Dedifferentiated amniotic fluid mesenchymal stem cell (primary cell): ENCODE measurements at regions not wholly inside any gene's neighbourhood (a gene's known extent, or its start where the extent isn't known, plus 50 kb on each side); places are given as distances from the start of the nearest gene placed in this dataset.

Source experiments
- DNase-seq: peaks from one replicate; pipeline ENCODE4 v3.0.0-alpha.2; 2016; ENCODE audit errors: extremely low spot score

DNA sequence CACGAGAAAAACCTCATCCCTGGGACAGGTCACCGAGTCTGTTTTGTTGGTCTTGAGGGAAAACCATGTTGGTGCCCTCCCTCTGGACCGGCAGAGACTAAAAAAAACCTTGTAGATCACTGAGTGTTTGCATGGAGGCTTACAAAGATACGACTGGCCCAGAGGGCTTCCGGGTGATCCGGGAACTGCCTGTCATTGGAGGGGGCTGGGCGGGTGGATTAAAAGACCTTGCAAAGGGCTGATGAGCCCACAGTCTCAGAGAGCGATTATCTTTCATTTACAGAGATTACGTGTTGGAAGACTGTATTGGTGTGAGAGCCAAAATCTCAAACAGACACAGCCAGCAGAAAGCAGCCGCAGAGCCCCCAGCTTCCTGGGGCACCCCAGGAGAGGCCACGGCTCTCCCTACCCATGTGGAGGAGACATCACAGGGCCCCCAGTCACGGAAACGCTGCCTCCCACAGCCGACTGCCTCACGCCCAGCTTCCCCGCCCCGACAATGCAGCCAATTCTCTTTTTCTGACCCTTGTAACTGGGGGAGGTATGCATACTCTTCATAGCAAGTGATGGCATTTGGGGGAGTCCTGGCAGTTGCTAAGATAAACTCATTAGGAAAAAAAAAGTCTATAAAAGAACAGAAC lies 426.4 kb downstream of the CTTN start:
- no peak for DNase-seq

GRCh38 chr11:70825893-70826540 lies 426.4 kb downstream of the SHANK2 start:
- no peak for DNase-seq

DNA sequence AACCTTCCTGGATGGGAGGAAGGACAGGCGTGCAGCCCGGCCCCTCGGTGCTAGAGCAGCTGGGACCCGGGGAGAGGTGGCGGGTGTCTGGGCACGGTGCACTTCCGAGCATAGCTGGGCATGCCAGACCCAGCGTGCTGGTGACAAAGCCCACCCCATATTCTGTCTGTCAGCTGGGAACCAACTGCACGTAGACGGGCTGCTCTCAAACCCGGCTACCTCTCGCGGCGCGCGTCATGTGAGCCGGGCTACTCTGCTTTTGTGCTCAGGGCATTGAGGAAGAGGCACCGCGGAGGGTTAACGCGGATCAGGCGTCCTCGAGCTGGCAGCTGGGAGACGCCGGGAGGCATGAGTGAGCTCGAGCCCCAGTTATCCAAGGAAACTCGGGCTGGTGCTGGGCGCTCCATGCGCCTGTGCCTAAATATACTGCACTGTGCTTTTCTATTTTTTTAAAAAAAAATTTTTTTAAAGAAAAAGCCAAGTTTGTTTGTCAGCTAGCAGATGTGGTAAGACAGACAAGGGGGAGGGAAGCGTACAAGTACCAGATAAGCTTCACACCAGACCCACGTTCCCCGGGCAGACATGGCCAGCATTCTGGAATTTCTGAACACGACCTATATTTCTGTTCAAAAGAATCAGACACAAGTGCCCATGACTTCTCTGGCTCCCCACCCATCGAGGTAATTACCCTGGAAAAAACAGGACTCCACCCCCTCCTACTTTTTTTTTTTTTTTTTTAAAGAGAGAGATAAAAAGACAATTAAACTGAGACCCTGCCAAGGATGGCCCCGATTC lies 425.6 kb downstream of the SHANK2 start:
- DNase-seq = no peak

DNA sequence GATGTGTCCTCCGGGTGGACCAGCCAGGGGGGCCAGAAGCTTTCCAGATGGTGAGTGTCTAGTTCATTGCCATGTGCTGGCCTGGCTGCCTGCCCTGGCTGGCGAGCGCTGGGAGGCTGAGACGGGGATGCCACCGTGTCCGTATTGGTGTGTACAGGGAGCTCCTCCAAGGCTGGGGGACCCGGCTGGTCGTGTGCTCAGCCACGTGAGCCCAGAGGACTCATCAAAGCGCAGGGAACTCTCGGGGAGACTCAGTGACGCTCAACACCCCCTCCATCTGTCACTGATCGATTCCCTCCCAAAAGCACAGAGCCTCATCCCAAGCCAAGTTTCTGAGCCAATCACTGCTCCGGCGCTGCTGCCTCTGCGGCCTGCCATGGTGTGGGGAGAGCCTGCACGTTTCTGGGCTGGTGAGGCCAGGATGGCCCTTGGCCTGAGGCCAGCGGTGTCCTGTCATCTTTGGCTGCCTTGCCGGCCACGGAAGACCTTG lies 423.7 kb downstream of the SHANK2 start:
- no peak for DNase-seq

DNA sequence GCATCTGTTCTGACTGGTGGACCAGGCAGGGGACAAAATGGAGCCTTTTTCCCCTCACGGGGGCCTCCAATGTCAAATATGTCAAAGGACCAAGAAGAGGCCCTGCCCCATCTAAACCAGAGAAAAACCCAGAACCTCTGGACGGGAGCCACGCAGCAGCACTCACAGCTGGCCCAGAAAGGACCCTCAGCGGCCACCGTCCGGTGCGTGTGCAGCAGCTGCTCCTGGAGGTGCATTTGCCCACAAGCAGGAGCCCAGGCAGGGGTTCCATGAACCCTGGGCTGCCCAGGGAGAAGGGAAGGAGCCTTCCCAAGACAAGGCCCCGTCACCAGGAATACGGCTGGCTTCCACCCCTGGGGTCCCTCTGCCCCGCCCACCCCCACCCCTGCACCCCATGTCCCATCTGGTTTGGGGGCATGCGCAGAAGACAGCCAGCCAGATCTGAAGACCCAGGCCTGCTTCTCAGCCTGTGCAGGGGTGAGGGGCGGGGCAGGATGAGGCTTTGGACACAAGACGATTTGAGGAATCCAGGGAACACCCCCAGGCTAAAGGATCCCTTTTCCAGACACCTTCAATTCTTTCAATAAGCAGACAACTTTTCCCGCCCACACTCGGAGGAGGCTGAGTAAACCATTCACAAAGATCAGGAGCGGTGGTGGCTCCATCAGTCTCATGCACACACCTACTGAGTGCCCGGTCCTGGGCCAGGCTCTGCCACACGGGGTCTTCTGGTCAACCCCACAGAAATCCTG lies 423.1 kb downstream of the SHANK2 start:
- DNase-seq = no peak

DNA sequence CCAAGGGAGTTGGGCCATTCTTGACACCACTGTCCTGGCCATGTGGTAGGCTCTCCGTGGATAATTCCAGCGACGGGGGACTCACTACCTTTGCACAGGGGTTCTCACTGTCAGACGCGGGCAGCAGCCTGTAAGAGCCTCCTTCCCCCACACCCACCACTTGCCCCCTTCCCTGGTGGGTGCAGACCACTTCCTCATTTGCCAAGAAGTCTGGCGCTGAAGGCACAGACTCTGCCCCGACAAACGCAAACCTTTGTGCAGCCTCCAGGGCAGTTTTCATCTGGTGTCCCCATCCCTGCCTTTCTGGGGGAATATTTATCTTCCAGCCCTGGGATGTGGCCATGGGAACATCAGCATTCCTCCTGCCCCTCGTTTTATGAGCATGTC lies 422.5 kb downstream of the SHANK2 start:
- no peak for DNase-seq

DNA sequence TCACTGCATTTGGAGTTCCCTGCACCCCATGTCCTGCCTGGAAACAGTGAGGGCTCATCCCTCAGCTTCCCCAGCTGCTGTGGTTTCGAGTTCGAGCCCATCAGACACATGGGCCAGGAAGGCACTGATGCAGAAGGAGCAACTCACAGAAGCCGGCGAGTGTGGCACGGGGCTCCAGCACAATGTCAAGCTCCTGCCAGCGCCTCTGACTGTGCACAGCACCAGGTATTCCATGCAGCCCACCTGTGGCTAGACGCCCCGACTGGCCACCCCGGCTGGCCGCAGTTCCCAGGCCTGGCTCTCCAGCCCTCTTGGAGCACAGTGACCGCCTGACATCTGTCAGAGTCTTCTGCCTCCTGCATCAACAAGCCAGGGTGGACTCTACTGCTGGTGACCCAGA lies 419.4 kb downstream of the SHANK2 start:
- no peak for DNase-seq

DNA sequence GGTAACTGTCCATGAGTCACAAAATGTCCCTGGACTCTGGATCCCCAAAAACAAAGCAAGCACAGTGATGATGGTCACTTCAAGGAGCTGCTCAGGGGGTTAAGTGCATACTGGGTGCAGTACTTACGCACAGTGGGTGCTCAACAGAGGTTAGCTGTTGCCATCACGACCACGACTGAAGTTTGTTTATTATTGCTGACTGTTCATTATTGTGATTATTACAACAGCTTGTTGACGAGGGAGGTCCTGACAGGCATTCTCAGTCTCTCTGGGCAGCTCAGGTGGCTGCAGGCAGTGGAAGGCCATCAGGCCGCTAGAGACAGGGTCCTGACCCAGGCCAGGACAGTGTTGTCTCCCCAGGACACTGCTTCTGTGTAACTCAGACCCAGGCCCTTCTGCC lies 418.8 kb downstream of the SHANK2 start:
- no peak for DNase-seq

GRCh38 chr11:70834277-70834940 lies 418.0 kb downstream of the SHANK2 start:
- DNase-seq = no peak

DNA sequence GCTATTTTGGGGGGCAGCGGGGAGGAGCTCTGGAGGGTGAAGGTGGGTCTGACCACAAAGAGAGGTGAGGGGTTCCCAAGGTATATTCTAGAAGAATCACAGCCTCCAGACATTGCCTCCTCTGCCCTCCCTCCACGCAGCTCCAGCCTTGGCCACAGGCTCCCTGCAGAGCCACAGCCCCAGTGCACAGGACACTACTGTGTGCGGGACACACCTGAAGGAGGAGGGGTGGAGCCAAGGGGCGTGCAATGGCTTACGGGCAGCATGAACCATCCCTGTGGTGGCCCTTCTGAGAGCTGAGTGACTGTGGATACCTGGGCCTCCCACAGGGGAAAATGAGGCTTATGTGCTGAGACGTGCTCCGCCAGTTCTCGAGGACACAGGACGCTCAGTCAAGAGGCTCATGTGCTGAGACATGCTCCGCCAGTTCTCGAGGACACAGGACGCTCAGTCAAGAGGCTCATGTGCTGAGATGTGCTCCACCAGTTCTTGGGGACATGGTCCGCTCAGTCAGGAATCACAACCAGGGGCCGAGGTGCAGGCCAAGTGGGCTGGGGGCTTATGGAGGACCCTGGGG lies 417.3 kb downstream of the SHANK2 start:
- DNase-seq = no peak

GRCh38 chr11:70836071-70836470 lies 416.3 kb downstream of the SHANK2 start:
- DNase-seq = no peak

DNA sequence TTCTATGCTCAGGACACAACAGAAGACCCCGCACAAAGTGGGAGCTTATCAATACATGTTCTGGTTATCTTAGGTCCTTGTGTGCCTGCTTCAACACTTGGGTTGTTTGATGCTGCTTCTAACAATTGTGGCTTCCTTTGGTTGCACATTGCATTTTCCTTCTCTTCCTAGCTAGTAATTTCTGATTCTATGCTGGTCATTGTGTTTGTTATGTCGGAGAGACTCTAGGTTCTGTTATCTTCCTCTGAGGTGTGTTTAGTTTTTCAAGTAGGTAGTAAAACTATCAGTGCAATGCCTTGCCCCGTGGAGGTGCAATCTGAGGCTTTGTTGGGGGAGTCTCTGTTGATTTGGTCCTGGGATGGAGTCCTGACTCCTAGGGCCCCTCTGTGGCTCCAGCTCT lies 414.2 kb downstream of the SHANK2 start:
- DNase-seq = no peak

DNA sequence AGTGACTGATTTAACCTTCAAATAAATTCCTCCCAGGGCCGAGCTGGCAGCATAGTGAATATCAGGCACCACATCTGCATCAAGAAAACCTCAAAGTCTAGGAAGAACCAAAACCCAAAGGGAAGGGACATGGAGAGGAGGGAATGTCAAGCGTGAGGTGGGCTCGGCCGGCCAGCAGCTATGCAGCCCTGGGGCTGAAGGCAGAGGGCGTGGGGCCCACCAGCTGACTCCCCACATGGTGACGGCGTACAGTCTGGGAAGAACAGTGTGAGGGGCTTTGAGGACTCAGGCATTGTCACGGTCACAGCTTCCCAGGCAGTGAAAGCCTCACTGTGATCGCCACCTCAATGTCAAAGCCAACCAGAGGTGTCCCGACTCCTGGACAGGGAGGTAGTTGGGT lies 412.5 kb downstream of the SHANK2 start:
- no peak for DNase-seq

DNA sequence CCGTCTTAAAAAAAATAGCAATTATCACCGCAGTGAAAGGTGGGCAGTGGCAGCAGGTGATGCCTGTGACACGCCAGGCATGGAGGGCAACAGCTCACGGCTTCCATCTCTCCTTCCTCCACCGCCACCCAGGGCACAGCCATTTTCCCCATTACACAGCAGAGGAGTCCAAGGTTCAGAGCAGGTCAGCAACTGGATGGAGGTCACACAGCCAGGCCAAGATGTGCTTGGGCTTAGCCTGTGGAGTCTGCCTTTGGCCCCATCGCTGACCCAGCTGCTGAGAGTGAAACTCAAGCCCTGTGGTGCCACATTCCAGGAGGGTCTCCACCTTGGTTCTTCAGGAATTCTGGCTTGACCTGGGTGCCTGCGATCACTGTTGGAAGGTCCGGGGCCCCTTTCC lies 411.1 kb downstream of the SHANK2 start:
- no peak for DNase-seq

DNA sequence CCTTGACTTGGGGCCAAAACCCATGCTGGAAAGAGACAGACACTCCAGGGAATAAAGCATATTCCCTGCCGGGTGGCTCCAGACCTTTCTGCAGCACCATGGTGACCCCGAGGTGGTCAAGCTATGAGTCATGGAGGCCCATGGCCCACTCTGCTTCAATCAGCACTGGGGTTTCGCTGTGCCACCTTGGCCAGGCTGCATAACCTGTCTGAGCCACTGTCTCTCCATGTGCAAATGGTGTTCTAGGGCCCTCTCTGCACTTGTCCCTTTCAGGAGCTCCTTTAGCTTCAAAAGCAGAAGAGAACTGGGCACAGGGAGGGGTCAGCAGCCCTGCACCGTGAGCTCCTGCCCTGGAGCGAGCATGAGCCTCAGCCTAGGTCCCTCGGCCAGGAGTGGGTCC lies 410.1 kb downstream of the SHANK2 start:
- no peak for DNase-seq

GRCh38 chr11:70842701-70843100 lies 409.7 kb downstream of the SHANK2 start:
- DNase-seq = no peak

- no peak for DNase-seq
Observed at GRCh38 chr11:70843906-70844305, 408.5 kb downstream of the SHANK2 start.

- DNase-seq = no peak
Observed at GRCh38 chr11:70844387-70844786, 408.0 kb downstream of the SHANK2 start.

GRCh38 chr11:70845591-70846041 lies 406.8 kb downstream of the SHANK2 start:
- DNase-seq = no peak

GRCh38 chr11:70846781-70847655 lies 405.4 kb downstream of the SHANK2 start:
- no peak for DNase-seq
